ENCODE measurements at regions not wholly inside any gene's neighbourhood (a gene's known extent, or its start where the extent isn't known, plus 50 kb on each side); places are given as distances from the start of the nearest gene placed in this dataset.
"Not testable (repeated sequence)": the region's sequence is repeated elsewhere in the genome, so short reads cannot be mapped to it uniquely, and the experiment has no call there.

DNA sequence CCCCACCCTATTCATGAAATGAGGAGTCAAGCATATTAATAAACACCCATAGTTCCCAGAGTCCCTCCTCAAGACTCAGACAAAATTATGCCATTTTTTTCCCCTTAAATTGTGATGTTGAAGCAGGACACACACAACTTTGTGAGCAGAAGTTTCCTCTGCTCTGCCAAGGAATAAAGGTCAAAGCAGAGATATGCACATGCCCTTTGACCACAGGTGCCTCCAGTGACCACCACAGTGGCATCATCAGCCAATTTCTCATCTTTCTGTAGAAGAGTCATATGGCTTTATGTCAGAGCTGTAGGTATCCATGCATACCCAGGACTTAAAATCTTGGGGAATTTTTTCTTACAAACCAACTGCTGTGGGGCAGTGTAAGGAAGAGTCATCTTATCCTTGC lies 304.4 kb upstream of the GADL1 start:
- FAIRE-seq: no peak

GRCh38 chr3:31203960-31204795 lies 309.7 kb upstream of the GADL1 start:
- no peak for FAIRE-seq
- no peak for DNase-seq (ENCODE audit: extremely low spot score, insufficient read length, low read depth)

More for the DNA sequence above, 304.4 kb upstream of the GADL1 start:
- no peak for DNase-seq (ENCODE audit: extremely low spot score, insufficient read length, low read depth)

- FAIRE-seq: not testable (repeated sequence)
These were observed 310.3 kb upstream of the GADL1 start for GRCh38 chr3:31204796-31205056.

DNA sequence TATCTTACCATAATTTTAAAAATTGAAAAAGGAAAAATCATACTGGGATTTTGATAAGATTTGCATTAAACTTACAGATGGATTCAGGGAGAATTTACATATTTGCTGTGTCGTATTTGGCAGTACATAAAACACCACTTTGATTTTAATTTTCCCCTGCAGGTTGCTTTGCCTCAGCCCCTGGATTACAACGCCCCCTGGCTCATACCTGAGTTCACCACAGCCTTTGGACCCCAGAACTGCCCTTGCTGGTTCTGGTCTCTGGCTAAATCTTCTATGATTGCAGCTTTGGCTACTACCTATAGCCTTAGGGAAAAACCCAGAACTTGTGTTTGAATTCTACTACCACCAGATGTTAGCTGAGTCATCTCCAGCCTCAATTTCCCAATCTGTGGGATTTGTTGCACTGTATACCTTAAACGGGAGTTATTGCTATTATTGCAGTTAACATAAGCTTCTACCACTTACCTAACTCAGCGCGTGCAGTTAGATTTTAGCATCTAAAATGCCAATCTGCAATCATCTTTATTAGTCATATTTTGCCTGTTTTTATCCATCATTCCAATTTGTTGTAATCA lies 315.7 kb upstream of the GADL1 start:
- FAIRE-seq (no peak), DNase-seq (ENCODE audit: extremely low spot score, insufficient read length, low read depth) (no peak)

More at GRCh38 chr3:31204796-31205056, 310.3 kb upstream of the GADL1 start:
- DNase-seq (ENCODE audit: extremely low spot score, insufficient read length, low read depth): not testable (repeated sequence)

DNA sequence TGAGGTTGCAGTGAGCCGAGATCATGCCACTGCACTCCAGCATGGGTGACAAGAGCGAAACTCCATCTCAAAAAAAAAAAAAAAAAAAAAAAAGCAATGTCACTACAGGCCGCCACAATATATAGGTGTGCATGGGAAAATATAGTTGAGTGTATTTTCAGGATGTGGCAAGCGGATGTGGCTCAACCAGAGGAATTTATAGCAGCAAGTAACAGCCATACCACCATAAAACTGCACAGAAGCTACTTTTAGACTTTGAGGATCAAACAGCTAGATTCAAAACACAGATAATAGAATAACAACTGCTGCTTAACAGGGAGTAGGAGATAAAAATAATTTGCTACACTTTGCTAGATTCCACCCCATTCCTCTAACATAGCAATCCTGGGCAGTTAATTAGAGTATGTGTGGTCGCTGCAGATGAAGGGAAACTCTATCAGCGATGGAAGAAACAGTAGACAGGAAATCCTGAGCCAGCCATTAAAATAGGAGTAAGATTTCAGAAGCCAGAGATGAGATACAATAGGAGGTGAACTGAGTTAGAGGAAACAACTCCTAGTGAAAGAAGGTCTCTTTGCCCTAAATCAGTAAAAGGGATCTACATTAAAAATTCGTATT lies 318.7 kb upstream of the STT3B start:
- FAIRE-seq (peak; percentile 33), DNase-seq (ENCODE audit: extremely low spot score, insufficient read length, low read depth) (no peak)

GRCh38 chr3:31218082-31218481 lies 314.6 kb upstream of the STT3B start:
- DNase-seq (ENCODE audit: extremely low spot score, insufficient read length, low read depth): no peak
- FAIRE-seq: no peak

DNA sequence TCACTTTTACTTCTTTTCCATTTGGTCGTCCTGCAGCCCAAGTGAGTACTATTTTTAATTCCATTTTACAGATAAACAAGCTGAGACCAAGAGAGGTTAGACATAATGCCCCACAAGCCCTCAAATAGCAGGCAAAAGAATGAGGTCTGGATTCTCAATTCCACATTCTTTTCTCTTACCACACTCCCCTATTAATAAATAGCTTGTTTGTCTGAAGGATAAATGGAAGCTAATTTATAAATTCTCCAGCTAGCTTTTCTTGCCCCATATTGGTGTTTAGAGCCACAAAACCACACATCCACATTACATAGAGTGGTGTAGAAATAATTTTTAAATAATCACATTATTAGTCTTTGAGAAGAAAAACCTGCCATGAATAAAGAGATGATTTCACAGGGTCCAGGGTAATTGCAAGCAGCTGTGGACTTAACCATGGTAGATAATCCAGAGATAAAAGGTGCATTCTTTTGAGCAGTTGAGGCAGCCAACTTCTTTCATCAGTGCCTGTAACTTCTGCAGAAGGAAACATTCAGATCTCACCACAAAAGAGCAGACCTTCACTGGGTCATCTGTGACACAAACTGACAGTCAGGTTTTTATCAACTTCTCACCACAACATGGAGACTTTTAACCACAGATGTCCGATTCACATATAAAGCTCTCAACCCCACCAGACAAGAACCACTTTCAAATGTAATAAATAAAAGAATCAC lies 313.4 kb upstream of the STT3B start:
- FAIRE-seq (peak; percentile 87), DNase-seq (ENCODE audit: extremely low spot score, insufficient read length, low read depth) (no peak)

- DNase-seq (ENCODE audit: extremely low spot score, insufficient read length, low read depth) (no peak), FAIRE-seq (no peak)
These were observed 312.3 kb upstream of the STT3B start for GRCh38 chr3:31220431-31220830.

DNA sequence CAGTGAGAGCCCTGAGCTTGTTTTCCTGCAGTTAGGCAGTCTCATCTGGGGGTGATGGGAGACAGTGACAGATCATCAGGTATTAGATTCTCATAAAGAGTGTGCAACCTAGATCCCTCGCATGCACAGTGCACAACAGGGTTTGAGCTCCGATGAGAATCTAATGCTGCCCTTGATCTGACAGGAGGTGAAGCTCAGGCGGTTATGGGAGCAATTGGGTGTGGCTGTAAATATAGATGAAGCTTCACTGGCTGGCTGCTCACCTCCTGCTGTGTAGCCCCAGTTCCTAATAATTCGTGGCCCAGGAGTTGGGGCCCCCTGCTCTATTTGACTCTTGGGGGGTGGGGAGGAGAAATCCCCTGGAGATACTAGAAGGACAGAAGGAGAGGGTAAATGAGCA lies 309.4 kb upstream of the STT3B start:
- FAIRE-seq: no peak
- no peak for DNase-seq (ENCODE audit: extremely low spot score, insufficient read length, low read depth)

GRCh38 chr3:31224936-31225335 lies 307.8 kb upstream of the STT3B start:
- no peak for DNase-seq (ENCODE audit: extremely low spot score, insufficient read length, low read depth)
- FAIRE-seq: no peak

GRCh38 chr3:31225923-31226322 lies 306.8 kb upstream of the STT3B start:
- DNase-seq (ENCODE audit: extremely low spot score, insufficient read length, low read depth) (no peak), FAIRE-seq (peak; percentile 9)

GRCh38 chr3:31226346-31226745 lies 306.4 kb upstream of the STT3B start:
- DNase-seq (ENCODE audit: extremely low spot score, insufficient read length, low read depth) (no peak), FAIRE-seq (no peak)

- no peak for DNase-seq (ENCODE audit: extremely low spot score, insufficient read length, low read depth)
- FAIRE-seq: peak; percentile 68
These were observed 305.6 kb upstream of the STT3B start for GRCh38 chr3:31227131-31227562.

DNA sequence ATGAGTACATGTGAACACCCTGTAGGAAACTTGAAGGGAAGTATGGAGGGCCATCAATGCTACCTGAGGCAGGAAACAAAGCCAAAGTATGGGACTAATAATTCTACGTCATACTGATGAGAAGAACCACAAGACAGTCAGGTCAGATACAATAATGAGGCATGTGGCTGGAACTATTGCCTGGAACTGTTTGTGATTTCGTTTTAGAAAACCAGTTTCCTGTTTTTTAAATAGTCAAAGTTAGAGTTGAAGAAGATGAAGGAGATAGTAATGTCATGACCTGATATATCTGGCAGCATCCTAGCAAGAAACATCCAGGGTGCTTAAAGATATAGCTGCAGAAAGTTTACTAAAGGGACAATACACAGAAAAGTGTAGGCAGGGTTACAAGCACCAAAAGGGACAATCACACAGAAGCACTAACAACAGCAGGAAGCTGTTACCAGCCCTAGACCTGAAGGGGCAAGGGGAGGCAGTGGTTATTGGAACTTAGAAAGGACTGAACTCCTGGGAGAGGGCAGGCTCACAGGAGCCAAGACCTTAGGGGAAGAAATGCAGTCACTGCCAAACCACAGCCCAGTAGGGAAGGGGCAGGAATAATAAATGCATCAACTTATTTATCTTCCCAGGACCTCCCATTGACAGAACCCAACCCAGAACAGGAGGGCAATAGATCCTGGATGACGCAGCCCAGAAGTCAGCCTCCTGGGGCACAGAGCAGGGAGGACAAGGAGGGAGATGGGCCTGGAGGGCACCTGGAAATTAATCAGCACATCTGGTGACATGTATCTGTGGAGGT lies 302.1 kb upstream of the STT3B start:
- peak; percentile 78 for FAIRE-seq
- DNase-seq (ENCODE audit: extremely low spot score, insufficient read length, low read depth): no peak

DNA sequence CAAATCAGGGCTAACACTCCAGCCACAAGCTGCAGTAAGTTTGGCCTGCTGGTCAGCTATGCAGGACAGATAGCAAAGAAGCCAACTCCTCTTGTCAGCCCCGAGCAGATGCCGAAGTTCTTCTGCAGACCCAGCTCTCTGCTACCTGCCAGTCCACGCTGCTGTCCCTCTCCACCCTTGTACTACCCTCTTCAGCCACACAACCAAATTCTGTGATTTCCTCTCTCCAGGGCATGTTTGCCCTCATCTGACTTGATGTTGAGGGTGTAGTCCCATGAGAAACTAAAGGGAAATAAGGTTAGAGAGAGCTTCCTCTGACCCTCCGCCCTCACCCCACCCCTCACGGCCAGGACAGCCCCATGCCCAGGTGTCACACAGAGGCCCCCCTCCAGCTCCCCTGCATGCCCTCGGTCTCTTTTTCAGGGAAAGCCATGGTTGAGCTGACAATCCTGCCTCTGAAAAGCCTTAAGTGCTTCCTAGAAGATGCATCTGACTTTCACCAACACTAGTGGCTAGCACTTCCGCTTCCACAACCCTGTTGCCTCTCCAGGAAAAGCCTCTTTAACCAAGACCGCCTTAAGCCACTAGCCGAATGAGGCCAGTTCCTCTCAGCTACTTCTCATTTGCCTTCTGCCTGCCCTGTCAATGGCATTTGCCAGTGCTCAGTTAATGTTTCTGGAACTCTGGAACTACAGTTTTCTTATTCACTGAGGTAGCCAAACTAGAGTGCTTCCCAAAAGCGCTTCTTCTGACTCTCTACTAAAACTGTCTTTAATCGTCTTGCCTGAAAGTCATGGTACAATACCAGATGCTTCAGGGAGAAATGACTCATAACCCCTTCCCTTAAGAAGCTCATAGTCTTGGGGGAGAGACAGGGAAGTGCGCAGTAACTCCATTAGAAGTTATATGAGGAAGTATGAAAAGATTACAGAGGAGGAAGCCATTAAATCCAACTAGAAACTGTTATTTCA lies 300.4 kb upstream of the STT3B start:
- no peak for DNase-seq (ENCODE audit: extremely low spot score, insufficient read length, low read depth)
- peak; percentile 44 for FAIRE-seq

GRCh38 chr3:31234145-31234544 lies 298.6 kb upstream of the STT3B start:
- FAIRE-seq: no peak

GRCh38 chr3:31235062-31235700 lies 297.5 kb upstream of the STT3B start:
- FAIRE-seq (no peak), DNase-seq (ENCODE audit: extremely low spot score, insufficient read length, low read depth) (no peak)

More at GRCh38 chr3:31234145-31234544, 298.6 kb upstream of the STT3B start:
- DNase-seq (ENCODE audit: extremely low spot score, insufficient read length, low read depth): no peak

GRCh38 chr3:31237887-31238286 lies 294.8 kb upstream of the STT3B start:
- DNase-seq (ENCODE audit: extremely low spot score, insufficient read length, low read depth) (no peak), FAIRE-seq (no peak)
